PC-3 (cell line): ENCODE measurements at regions not wholly inside any gene's neighbourhood (a gene's known extent, or its start where the extent isn't known, plus 50 kb on each side); places are given as distances from the start of the nearest gene placed in this dataset.

Experiments used
- ATAC-seq: fragments of 200-7000 bp; cut with Tn5 transposase; 2 replicates; pipeline ENCODE4 v1.9.1; 2020; ENCODE audit warnings: mild to moderate bottlenecking, moderate library complexity
- BruUV-seq: library from RNA; stranded (reverse); fragments of 400-500 nt; replicated peaks from 2 replicates; lab custom pipeline; 2021; lab: Mats Ljungman, UMichigan
- CTCF ChIA-PET: fragments of 300-600 bp; sonication (Branson Sonifier 250); formaldehyde crosslinking; loops from one replicate; lab custom pipeline; 2022; ENCODE audit warnings: antibody characterized with exemption; lab: Charles Lee
- POLR2A ChIA-PET: fragments of 300-600 bp; sonication (Branson Sonifier 250); formaldehyde crosslinking; loops from one replicate; lab custom pipeline; 2022; ENCODE audit warnings: antibody characterized with exemption; ENCODE audit not compliant: unreplicated experiment; lab: Charles Lee
- DNase-seq: peaks from one replicate; pipeline ENCODE4 v3.0.0-alpha.2; 2015
- H2AFZ ChIP-seq: fragments of 300-600 bp; sonication (generic); 2 replicates; pipeline ENCODE4 v1.6.0; 2016; ENCODE audit warnings: antibody characterized with exemption, low read length
- H3F3A ChIP-seq: fragments of 300-600 bp; sonication (generic); one replicate; pipeline ENCODE4 v1.6.0; 2017; ENCODE audit warnings: antibody characterized with exemption, low read length, control low read depth, mild to moderate bottlenecking; ENCODE audit not compliant: unreplicated experiment
- H3K27ac ChIP-seq: fragments of 300-600 bp; sonication (generic); 2 replicates; pipeline ENCODE4 v1.5.1; 2016; ENCODE audit warnings: mild to moderate bottlenecking, low read length
- H3K27me3 ChIP-seq: fragments of 300-600 bp; sonication (generic); 2 replicates; pipeline ENCODE4 v1.6.1; 2016; ENCODE audit warnings: low read length, mixed read lengths
- H3K36me3 ChIP-seq: fragments of 300-600 bp; sonication (generic); 2 replicates; pipeline ENCODE4 v1.6.1; 2016; ENCODE audit warnings: low read depth, mixed run types, low read length, mixed read lengths
- H3K4me1 ChIP-seq: fragments of 300-600 bp; sonication (generic); 2 replicates; pipeline ENCODE4 v1.5.1; 2016; ENCODE audit warnings: low read length; ENCODE audit not compliant: insufficient read depth
- H3K4me2 ChIP-seq: fragments of 300-600 bp; sonication (generic); 2 replicates; pipeline ENCODE4 v1.6.0; 2016; ENCODE audit warnings: low read length
- H3K4me3 ChIP-seq: fragments of 300-600 bp; sonication (generic); 2 replicates; pipeline ENCODE4 v1.5.1; 2016; ENCODE audit warnings: mild to moderate bottlenecking, low read length, mixed read lengths
- H3K79me2 ChIP-seq: fragments of 300-600 bp; sonication (generic); 2 replicates; pipeline ENCODE4 v1.6.1; 2017; ENCODE audit warnings: low read length, mixed read lengths
- H3K9ac ChIP-seq: fragments of 300-600 bp; sonication (generic); 2 replicates; pipeline ENCODE4 v1.6.0; 2016; ENCODE audit warnings: mild to moderate bottlenecking, low read length
- H3K9me2 ChIP-seq: fragments of 300-600 bp; sonication (generic); replicated peaks from 2 replicates; pipeline ENCODE4 v1.6.1; 2016; ENCODE audit warnings: mixed run types, low read length, mixed read lengths
- H3K9me3 ChIP-seq: fragments of 300-600 bp; sonication (generic); 2 replicates; pipeline ENCODE4 v1.6.1; 2016; ENCODE audit warnings: low read length, mixed read lengths
- H4K20me1 ChIP-seq: fragments of 300-600 bp; sonication (generic); 2 replicates; pipeline ENCODE4 v1.6.1; 2016; ENCODE audit warnings: low read length, mixed read lengths
- EZH2 ChIP-seq: fragments of 300-600 bp; sonication (generic); IDR thresholded peaks from one replicate; pipeline ENCODE4 v1.6.1; 2017; ENCODE audit warnings: antibody characterized with exemption, mild to moderate bottlenecking, low read length; ENCODE audit not compliant: unreplicated experiment
- EZH2phosphoT487 ChIP-seq: fragments of 300-600 bp; sonication (generic); IDR thresholded peaks from 2 replicates; pipeline ENCODE4 v1.6.1; 2018; ENCODE audit warnings: mild to moderate bottlenecking, antibody characterized with exemption, low read length, borderline replicate concordance
- intact Hi-C: fragments of 100-400 bp; cut with micrococcal nuclease; formaldehyde crosslinking; loops from 2 replicates; pipeline ENCODE4 v1.9.0; 2023
- TF ChIP-seq, protein P1 (sequence below): fragments of 300-600 bp; sonication (generic); conservative IDR thresholded peaks from 2 replicates; pipeline ENCODE4 v1.5.1; 2017; ENCODE audit warnings: antibody characterized with exemption, low read depth, mild to moderate bottlenecking, low read length

- POLR2A ChIA-PET: no interaction called here
- no peak for ATAC-seq
- no peaks in the 10 kb centered on the region for H3K27me3 ChIP-seq
- no peaks in the 10 kb centered on the region for H3K9me2 ChIP-seq
- H3K27ac ChIP-seq: no peak overlapping the region
- intact Hi-C loops: no loop called here
- H4K20me1 ChIP-seq: no peaks in the 10 kb centered on the region
- DNase-seq: no peak
- no peaks in the 10 kb centered on the region for H3K36me3 ChIP-seq
- no peak overlapping the region for H3K4me2 ChIP-seq
- CTCF ChIA-PET: no interaction called here
- H3K4me1 ChIP-seq: no peaks in the 10 kb centered on the region
- H3K79me2 ChIP-seq: no peaks in the 10 kb centered on the region
- H3K9me3 ChIP-seq: no peaks in the 10 kb centered on the region
- no peak overlapping the region for H2AFZ ChIP-seq
- no peak overlapping the region for H3K4me3 ChIP-seq
- BruUV-seq: no TSS peak
- H3K9ac ChIP-seq: no peak overlapping the region
- no peaks in the 10 kb centered on the region for H3F3A ChIP-seq
- TF ChIP-seq, protein P1, sequence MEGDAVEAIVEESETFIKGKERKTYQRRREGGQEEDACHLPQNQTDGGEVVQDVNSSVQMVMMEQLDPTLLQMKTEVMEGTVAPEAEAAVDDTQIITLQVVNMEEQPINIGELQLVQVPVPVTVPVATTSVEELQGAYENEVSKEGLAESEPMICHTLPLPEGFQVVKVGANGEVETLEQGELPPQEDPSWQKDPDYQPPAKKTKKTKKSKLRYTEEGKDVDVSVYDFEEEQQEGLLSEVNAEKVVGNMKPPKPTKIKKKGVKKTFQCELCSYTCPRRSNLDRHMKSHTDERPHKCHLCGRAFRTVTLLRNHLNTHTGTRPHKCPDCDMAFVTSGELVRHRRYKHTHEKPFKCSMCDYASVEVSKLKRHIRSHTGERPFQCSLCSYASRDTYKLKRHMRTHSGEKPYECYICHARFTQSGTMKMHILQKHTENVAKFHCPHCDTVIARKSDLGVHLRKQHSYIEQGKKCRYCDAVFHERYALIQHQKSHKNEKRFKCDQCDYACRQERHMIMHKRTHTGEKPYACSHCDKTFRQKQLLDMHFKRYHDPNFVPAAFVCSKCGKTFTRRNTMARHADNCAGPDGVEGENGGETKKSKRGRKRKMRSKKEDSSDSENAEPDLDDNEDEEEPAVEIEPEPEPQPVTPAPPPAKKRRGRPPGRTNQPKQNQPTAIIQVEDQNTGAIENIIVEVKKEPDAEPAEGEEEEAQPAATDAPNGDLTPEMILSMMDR: no peak
- TF ChIP-seq EZH2 (no peak), EZH2phosphoT487 (no peak)
Observed at GRCh38 chr9:30591461-30591860, 1793.0 kb upstream of the ACO1 start.

DNA sequence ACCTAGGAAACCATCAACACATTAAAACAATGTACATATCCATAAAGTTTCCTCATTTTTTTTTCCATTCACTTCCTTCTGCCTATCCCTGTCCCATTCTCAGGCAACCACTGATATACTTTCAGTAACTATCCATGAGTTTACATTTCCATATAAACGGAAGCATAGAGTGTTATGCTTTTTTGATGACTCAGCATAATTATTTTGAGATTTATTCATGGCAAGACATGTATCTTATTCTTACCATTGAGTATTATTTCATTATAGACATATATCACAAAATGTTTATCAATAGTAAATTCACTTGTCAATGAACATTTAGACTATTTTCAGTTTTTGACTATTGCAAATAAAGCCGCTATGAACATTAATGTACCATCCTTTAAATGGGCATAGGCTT, 1786.8 kb upstream of the ACO1 start:
- ChIA-PET CTCF (no interaction called here), POLR2A (no interaction called here)
- TF ChIP-seq, protein P1: no peak
- TF ChIP-seq EZH2: no peak
- no peak for TF ChIP-seq EZH2phosphoT487
- DNase-seq (no peak), ATAC-seq (no peak)
- H3K36me3 ChIP-seq: no peaks in the 10 kb centered on the region
- H3K9me3 ChIP-seq: no peaks in the 10 kb centered on the region
- no peaks in the 10 kb centered on the region for H3K27me3 ChIP-seq
- no peak overlapping the region for H3K4me3 ChIP-seq
- no peaks in the 10 kb centered on the region for H3F3A ChIP-seq
- H3K4me1 ChIP-seq: no peaks in the 10 kb centered on the region
- no peak overlapping the region for H3K27ac ChIP-seq
- H3K79me2 ChIP-seq: no peaks in the 10 kb centered on the region
- no peaks in the 10 kb centered on the region for H3K9me2 ChIP-seq
- no peaks in the 10 kb centered on the region for H4K20me1 ChIP-seq
- H3K9ac ChIP-seq: no peak overlapping the region
- intact Hi-C loops: no loop called here
- H3K4me2 ChIP-seq: no peak overlapping the region
- no TSS peak for BruUV-seq
- H2AFZ ChIP-seq: no peak overlapping the region

- H3K9me2 ChIP-seq: no peaks in the 10 kb centered on the region
- no peak overlapping the region for H3K4me3 ChIP-seq
- no peaks in the 10 kb centered on the region for H4K20me1 ChIP-seq
- H2AFZ ChIP-seq: no peak overlapping the region
- ATAC-seq (no peak), DNase-seq (no peak)
- ChIA-PET CTCF (no interaction called here), POLR2A (no interaction called here)
- no peak overlapping the region for H3K4me2 ChIP-seq
- H3F3A ChIP-seq: no peaks in the 10 kb centered on the region
- H3K27ac ChIP-seq: no peak overlapping the region
- H3K4me1 ChIP-seq: no peaks in the 10 kb centered on the region
- TF ChIP-seq EZH2 (no peak), EZH2phosphoT487 (no peak)
- TF ChIP-seq, protein P1: no peak
- no TSS peak for BruUV-seq
- intact Hi-C loops: no loop called here
- no peaks in the 10 kb centered on the region for H3K9me3 ChIP-seq
- no peak overlapping the region for H3K9ac ChIP-seq
- H3K79me2 ChIP-seq: no peaks in the 10 kb centered on the region
- H3K27me3 ChIP-seq: no peaks in the 10 kb centered on the region
- H3K36me3 ChIP-seq: no peaks in the 10 kb centered on the region
Observed at GRCh38 chr9:30605936-30606335, 1778.5 kb upstream of the ACO1 start.
